ENCODE measurements at regions not wholly inside any gene's neighbourhood (a gene's known extent, or its start where the extent isn't known, plus 50 kb on each side); places are given as distances from the start of the nearest gene placed in this dataset.

DNA sequence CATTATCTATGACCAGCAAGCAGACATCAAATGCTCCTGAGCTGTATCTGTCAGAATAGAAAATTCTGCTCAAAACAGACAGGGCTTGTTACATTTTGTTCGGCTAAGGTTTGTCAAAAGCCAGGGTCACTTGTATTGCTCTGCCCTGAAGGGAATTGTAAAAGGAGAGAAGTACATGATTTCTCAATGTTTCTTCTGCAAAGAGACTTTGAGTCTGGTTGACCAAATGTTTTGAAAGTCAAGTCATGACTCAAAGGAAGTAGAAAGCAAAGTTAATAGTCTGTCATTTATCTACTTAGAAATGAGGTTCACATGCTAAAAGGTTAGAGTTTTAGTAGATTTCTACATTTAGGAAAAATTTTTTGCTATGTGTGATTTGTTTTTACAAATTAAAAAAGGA, 1624.1 kb upstream of the ZEB2 start:
- Histone ChIP-seq H3K27me3 (no peaks in the 10 kb centered on the region), H3K4me1 (no peaks in the 10 kb centered on the region), H3K4me3 (no peak overlapping the region), H3K36me3 (no peaks in the 10 kb centered on the region), H3K27ac (no peak overlapping the region), H3K9me3 (no peaks in the 10 kb centered on the region)
- no peak for ATAC-seq
- no peak for DNase-seq
- TF ChIP-seq, protein P1, sequence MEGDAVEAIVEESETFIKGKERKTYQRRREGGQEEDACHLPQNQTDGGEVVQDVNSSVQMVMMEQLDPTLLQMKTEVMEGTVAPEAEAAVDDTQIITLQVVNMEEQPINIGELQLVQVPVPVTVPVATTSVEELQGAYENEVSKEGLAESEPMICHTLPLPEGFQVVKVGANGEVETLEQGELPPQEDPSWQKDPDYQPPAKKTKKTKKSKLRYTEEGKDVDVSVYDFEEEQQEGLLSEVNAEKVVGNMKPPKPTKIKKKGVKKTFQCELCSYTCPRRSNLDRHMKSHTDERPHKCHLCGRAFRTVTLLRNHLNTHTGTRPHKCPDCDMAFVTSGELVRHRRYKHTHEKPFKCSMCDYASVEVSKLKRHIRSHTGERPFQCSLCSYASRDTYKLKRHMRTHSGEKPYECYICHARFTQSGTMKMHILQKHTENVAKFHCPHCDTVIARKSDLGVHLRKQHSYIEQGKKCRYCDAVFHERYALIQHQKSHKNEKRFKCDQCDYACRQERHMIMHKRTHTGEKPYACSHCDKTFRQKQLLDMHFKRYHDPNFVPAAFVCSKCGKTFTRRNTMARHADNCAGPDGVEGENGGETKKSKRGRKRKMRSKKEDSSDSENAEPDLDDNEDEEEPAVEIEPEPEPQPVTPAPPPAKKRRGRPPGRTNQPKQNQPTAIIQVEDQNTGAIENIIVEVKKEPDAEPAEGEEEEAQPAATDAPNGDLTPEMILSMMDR (IDR thresholded peaks at IDR 0.05) = no peak
- intact Hi-C loops (cut with DNase I) = no loop called here

DNA sequence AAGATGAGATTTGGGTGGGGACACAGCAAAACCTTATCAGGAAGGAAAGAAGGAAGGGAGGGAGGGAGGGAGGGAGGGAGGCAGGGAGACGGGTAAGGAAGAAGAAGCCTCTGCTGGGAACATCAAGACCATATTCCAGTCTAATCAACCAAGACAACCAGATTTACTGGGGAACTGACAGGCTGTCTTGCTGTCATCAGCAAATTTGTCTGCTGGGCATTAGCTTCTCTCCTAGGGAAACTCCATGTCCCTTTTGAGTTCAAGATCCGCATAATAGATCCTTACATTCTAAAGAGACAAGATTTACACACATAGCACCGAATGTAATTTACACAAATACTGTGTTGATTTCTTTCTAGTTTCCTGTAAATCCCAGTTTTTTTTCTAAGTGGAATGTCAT, 1618.9 kb upstream of the ZEB2 start:
- Histone ChIP-seq H3K4me3 (no peak overlapping the region), H3K9me3 (peaks cover 0 to 3% of the 10 kb centered on the region in 2 donors), H3K4me1 (no peaks in the 10 kb centered on the region), H3K36me3 (no peaks in the 10 kb centered on the region), H3K27ac (no peak overlapping the region), H3K27me3 (no peaks in the 10 kb centered on the region)
- TF ChIP-seq, protein P1 (IDR thresholded peaks at IDR 0.05) = no peak
- DNase-seq (no peak), ATAC-seq (no peak)
- intact Hi-C loops (cut with DNase I) = no loop called here

DNA sequence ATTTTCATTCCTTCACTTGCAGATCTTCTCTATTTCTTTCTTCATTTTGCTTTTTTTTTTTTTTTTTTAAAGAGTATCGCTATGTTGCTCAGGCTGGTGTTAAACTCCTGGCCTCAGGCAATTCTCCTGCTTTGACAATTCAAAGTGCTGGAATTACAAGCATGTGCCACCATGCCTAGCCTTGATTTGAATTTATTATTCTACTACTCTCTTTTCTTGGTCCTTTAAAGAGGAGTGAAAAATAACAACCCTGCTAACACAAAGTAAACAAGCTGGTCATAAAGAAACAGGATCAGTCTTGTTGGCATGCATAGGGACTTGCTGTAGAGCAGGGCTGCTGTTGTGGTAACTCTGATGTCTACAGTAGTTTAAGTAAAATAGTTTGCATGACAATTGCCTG, 1615.3 kb upstream of the ZEB2 start:
- DNase-seq (no peak), ATAC-seq (no peak)

DNA sequence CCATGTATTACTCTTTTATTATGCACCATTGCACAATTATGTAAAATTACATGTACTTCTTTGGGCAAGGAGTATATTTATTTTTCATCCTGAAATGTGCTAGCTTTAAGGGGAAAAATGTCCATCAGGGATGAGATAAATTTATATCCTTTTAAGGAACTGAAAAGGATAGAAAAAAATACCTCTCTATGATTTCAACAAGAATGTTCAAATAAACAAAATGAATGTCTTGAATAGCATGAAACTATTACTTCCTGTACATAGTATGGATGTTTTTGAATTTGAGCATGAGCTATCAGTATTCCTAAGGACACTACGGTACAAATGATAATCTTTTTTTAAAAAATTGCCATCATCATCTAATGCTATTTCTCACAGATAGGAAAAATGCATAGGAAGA, 1611.9 kb upstream of the ZEB2 start:
- H3K27ac ChIP-seq = no peak overlapping the region
- no peak for DNase-seq
- no peaks in the 10 kb centered on the region for H3K27me3 ChIP-seq
- H3K4me1 ChIP-seq = no peaks in the 10 kb centered on the region
- peaks cover 0 to 3% of the 10 kb centered on the region in 2 donors for H3K9me3 ChIP-seq
- no peak overlapping the region for H3K4me3 ChIP-seq
- no peaks in the 10 kb centered on the region for H3K36me3 ChIP-seq
- intact Hi-C loops (cut with DNase I) = no loop called here
- no peak for ATAC-seq
- TF ChIP-seq, protein P1 (IDR thresholded peaks at IDR 0.05) = no peak

More for the DNA sequence above, 1615.3 kb upstream of the ZEB2 start:
- H3K27ac ChIP-seq = no peak overlapping the region
- H3K27me3 ChIP-seq = no peaks in the 10 kb centered on the region
- no peaks in the 10 kb centered on the region for H3K4me1 ChIP-seq
- H3K36me3 ChIP-seq = no peaks in the 10 kb centered on the region
- TF ChIP-seq, protein P1 (IDR thresholded peaks at IDR 0.05) = no peak
- H3K9me3 ChIP-seq = peaks cover 0 to 3% of the 10 kb centered on the region in 2 donors
- intact Hi-C loops (cut with DNase I) = no loop called here
- no peak overlapping the region for H3K4me3 ChIP-seq

DNA sequence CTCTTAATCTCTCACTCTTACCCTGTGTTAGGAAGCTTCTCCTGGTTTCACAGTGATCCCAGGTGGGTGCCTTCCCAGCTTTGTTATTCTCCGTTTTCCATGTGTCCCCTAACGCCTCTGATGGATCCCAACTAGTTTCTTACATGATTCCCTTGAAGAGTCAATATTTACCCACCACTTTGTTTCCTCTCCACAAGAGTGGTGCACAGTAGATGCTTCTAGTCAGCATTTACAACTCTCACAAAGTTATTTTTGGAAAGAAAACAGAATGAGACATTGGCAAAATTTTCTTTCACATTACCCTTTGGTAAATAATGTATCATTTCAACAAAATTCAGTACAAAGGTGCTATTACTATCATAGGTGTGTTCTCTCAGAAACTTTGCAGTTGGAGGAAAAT, 1611.1 kb upstream of the ZEB2 start:
- intact Hi-C loops (cut with DNase I) = no loop called here
- TF ChIP-seq, protein P1 (IDR thresholded peaks at IDR 0.05) = no peak
- no peak for ATAC-seq

More for the DNA sequence above, 1611.1 kb upstream of the ZEB2 start:
- Histone ChIP-seq H3K4me1 (no peaks in the 10 kb centered on the region), H3K4me3 (no peak overlapping the region), H3K27ac (no peak overlapping the region), H3K36me3 (no peaks in the 10 kb centered on the region), H3K9me3 (peaks cover 0 to 2% of the 10 kb centered on the region in 2 donors), H3K27me3 (no peaks in the 10 kb centered on the region)
- DNase-seq = no peak

All from left lung (tissue), 4 donors.